ENCODE measurements at regions not wholly inside any gene's neighbourhood (a gene's known extent, or its start where the extent isn't known, plus 50 kb on each side); places are given as distances from the start of the nearest gene placed in this dataset.

DNA sequence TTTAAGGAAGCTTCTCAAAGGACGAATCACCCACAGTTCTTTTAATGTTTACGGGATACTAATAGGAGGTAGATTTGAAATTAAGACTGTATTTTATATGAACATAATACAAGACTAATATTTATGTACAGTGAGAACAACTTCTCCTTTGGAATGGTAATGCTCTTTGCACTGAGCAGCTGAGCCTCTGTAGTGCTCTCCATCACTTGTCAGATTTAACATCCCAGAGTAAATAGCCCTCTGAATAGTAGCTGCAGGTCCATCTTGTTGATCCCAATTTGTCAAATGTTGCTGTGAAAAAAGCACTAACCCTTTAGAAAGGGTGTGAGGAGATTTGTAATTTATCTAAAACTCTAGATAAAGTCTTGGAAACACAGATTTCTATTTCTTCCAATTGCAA is 351.4 kb upstream of the KCNMB2 start:
- Histone ChIP-seq H4K20me1 (ENCODE audit: insufficient read depth, low read length) (no peaks in the 10 kb centered on the region), H3K9ac (ENCODE audit: low read length) (no peak overlapping the region), H3K79me2 (ENCODE audit: low read length) (no peaks in the 10 kb centered on the region), H3K4me2 (ENCODE audit: low read depth, low read length) (no peak overlapping the region), H2AFZ (ENCODE audit: low read length) (no peak overlapping the region), H3K27me3 (replicated peaks; ENCODE audit: insufficient read depth, low read length) (no peaks in the 10 kb centered on the region), H3K36me3 (replicated peaks; ENCODE audit: insufficient read depth, low read length) (no peaks in the 10 kb centered on the region), H3K4me3 (ENCODE audit: low read length) (no peak overlapping the region), H3F3A (ENCODE audit: insufficient read depth, low read length) (no peaks in the 10 kb centered on the region), H3K9me3 (replicated peaks; ENCODE audit: insufficient read depth, low read length) (no peaks in the 10 kb centered on the region), H3K9me2 (replicated peaks; ENCODE audit: insufficient read depth, low read length) (no peaks in the 10 kb centered on the region), H3K27ac (ENCODE audit: low read length) (no peak overlapping the region), H3K4me1 (ENCODE audit: low read length) (no peaks in the 10 kb centered on the region)
- TF ChIP-seq EZH2phosphoT487 (IDR thresholded peaks at IDR 0.05; ENCODE audit: low read length) = no peak
- TF ChIP-seq CTCF (IDR thresholded peaks at IDR 0.05; ENCODE audit: low read length) = no peak
- DNase-seq = no peak

DNA sequence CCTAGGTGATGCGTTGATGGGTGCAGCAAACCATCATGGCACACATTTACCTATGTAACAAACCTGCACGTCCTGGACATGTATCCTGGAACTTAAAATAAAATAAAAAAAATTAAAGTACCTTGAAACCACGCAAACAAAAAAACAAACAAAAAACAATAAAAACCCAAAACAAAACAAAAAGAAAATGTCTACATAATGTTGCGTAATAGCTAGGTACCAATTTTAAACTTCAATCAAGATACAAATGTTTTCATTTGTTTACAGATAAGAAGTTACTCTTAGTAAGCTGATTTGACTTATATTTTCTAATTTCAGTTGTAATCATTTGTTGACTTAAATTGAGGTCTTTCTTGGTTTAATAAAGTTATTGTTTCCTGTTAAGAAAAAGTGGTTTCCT is 349.6 kb upstream of the KCNMB2 start:
- no peaks in the 10 kb centered on the region for H3K79me2 ChIP-seq (ENCODE audit: low read length)
- no peaks in the 10 kb centered on the region for H3K36me3 ChIP-seq (replicated peaks; ENCODE audit: insufficient read depth, low read length)
- H3K27ac ChIP-seq (ENCODE audit: low read length) = no peak overlapping the region
- H4K20me1 ChIP-seq (ENCODE audit: insufficient read depth, low read length) = no peaks in the 10 kb centered on the region
- H3K4me2 ChIP-seq (ENCODE audit: low read depth, low read length) = no peak overlapping the region
- no peaks in the 10 kb centered on the region for H3K9me2 ChIP-seq (replicated peaks; ENCODE audit: insufficient read depth, low read length)
- no peak overlapping the region for H2AFZ ChIP-seq (ENCODE audit: low read length)
- H3K9ac ChIP-seq (ENCODE audit: low read length) = no peak overlapping the region
- no peak overlapping the region for H3K4me3 ChIP-seq (ENCODE audit: low read length)
- H3F3A ChIP-seq (ENCODE audit: insufficient read depth, low read length) = no peaks in the 10 kb centered on the region
- no peaks in the 10 kb centered on the region for H3K27me3 ChIP-seq (replicated peaks; ENCODE audit: insufficient read depth, low read length)
- no peaks in the 10 kb centered on the region for H3K9me3 ChIP-seq (replicated peaks; ENCODE audit: insufficient read depth, low read length)
- H3K4me1 ChIP-seq (ENCODE audit: low read length) = no peaks in the 10 kb centered on the region
- no peak for TF ChIP-seq EZH2 (optimal IDR thresholded peaks at IDR 0.05; ENCODE audit: low read depth, low read length)
- no peak for TF ChIP-seq CTCF (IDR thresholded peaks at IDR 0.05; ENCODE audit: low read length)
- no peak for TF ChIP-seq EZH2phosphoT487 (IDR thresholded peaks at IDR 0.05; ENCODE audit: low read length)
- no peak for DNase-seq

DNA sequence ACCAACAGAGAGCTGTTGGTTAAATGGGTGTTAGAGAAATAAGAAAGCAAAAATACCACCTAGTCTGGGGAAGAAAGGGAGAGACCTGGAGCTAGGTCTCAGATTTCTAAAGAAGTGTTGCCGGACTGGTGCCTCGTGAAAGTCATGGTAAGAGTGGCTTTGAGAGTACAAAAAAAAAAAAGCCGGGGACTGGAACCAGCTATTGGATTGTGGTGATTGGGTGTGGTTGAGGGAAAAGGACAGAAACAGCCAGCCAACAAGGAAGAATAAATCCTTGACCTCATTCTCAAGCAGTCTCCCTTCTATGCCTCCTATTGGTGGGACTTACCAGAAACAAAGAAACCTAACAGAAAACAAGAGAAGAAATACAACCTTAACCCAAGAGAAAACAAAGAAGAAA is 346.4 kb upstream of the KCNMB2 start:
- no peak overlapping the region for H3K9ac ChIP-seq (ENCODE audit: low read length)
- H3F3A ChIP-seq (ENCODE audit: insufficient read depth, low read length) = no peaks in the 10 kb centered on the region
- no peaks in the 10 kb centered on the region for H3K27me3 ChIP-seq (replicated peaks; ENCODE audit: insufficient read depth, low read length)
- TF ChIP-seq CTCF (IDR thresholded peaks at IDR 0.05; ENCODE audit: low read length) (no peak), EZH2phosphoT487 (IDR thresholded peaks at IDR 0.05; ENCODE audit: low read length) (no peak), EZH2 (optimal IDR thresholded peaks at IDR 0.05; ENCODE audit: low read depth, low read length) (no peak)
- H3K79me2 ChIP-seq (ENCODE audit: low read length) = no peaks in the 10 kb centered on the region
- DNase-seq = no peak
- H3K36me3 ChIP-seq (replicated peaks; ENCODE audit: insufficient read depth, low read length) = no peaks in the 10 kb centered on the region
- H3K4me1 ChIP-seq (ENCODE audit: low read length) = no peaks in the 10 kb centered on the region
- no peak overlapping the region for H2AFZ ChIP-seq (ENCODE audit: low read length)
- H3K4me3 ChIP-seq (ENCODE audit: low read length) = no peak overlapping the region
- no peaks in the 10 kb centered on the region for H3K9me3 ChIP-seq (replicated peaks; ENCODE audit: insufficient read depth, low read length)
- no peaks in the 10 kb centered on the region for H4K20me1 ChIP-seq (ENCODE audit: insufficient read depth, low read length)
- no peak overlapping the region for H3K27ac ChIP-seq (ENCODE audit: low read length)
- no peaks in the 10 kb centered on the region for H3K9me2 ChIP-seq (replicated peaks; ENCODE audit: insufficient read depth, low read length)
- H3K4me2 ChIP-seq (ENCODE audit: low read depth, low read length) = no peak overlapping the region

All from MM.1S (cell line).